Left renal cortex interstitium (tissue), 4 donors: ENCODE measurements at regions not wholly inside any gene's neighbourhood (a gene's known extent, or its start where the extent isn't known, plus 50 kb on each side); places are given as distances from the start of the nearest gene placed in this dataset.

ENCODE experiments used
- DNase-seq, 4 donors: peaks; one replicate each; pipeline ENCODE4 v3.0.0-alpha.2; 2013; ENCODE audit warnings: low read depth in 4 of 4, low spot score in 2 of 4, missing footprints in 1 of 4

DNA sequence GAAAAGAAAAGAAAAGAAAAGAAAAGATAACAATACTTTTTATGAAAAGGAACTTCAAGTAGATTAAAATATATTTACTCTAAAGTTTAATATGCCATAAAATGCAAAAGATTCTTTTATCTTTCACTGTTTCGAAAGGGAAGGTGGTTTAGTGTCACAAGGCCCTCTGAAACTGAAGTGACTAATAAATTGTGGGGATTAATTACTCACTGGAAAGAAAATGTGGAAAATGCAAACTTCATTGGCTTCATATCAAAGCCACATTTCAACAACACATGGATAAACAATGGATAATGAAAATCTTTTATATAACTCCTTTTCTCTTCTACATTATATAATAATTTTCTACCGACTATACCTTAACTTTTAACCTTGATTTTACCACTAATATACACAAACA, 320.5 kb upstream of the RSPO3 start:
- DNase-seq = no peak

DNA sequence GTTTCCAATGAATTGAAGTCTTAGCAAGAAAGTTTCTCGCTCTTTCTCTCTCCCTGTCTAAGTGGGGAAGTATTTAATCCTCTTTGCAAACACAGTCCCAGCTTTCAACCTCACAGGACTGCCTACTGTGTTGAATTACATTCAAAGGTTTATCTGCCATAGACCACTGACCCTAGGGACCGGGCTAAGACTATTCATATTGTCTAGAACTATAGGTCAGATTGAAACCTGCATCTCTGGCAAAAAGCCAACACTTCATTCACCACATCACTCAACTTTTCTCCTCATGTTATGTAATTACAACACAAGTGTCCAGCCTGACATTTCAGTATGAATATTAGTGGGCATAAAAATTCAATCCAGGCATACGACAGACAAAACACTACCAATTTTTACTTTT, 314.7 kb upstream of the RSPO3 start:
- no peak for DNase-seq

GRCh38 chr6:126804332-126805064, 314.0 kb upstream of the RSPO3 start:
- DNase-seq = peak in 2 of 4 donors; percentile 34 to 62

GRCh38 chr6:126805861-126806260, 312.6 kb upstream of the RSPO3 start:
- no peak for DNase-seq

DNA sequence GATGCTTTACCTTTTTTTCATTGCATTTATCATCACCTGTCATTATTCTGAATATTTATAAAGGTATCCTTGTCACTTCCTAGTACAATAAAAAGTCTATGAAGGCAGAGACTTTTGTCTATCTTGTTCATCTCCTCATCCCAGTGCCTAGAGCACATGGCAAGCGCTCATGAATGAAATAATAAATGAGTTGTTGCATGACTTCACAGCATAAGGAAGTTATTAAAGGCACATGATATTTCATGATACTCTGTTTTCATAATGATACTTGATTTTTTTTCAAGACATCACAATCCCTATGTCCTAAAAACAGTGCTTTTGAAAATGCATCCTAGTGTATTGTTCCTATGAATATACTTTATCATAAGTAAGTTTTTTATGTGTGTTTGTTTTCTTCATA, 310.6 kb upstream of the RSPO3 start:
- no peak for DNase-seq

- DNase-seq = no peak
These were observed 307.1 kb upstream of the RSPO3 start for GRCh38 chr6:126811321-126811720.

DNA sequence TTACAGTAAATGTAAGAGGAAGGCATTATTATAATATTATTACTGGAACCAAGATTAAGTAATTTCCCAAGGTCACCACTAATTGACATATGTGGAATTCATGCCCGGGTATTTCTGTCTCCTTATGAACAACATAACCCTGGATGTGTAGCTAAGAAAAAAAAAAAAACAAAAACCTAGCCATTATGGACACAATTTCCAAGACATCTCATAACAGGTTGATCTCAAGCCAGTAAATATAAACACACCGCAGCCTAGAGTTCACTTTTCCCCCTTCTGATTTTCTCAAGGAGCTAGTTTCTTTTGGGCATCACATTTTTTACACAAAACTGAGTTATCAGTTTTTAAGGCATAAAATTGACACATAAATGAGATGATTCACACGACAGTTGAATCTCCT, 306.5 kb upstream of the RSPO3 start:
- no peak for DNase-seq

DNA sequence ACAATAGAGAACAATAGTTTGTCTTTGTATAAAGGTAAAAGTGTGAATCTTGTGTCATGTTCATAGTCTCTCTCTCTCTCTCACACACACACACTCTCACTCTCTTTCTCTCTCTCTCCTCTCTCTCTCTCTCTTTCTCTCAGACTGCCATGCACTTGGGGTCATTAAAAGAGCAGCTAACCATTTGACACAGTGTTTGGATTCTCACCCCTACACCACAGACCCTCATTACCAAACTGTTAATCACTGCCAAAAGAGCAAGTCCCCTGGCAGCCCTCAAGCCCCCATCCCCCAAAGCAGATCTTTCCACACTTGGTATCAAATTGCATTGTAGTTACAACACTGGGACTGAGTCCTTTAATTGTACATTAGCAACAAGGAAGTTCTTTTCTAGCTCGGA, 305.8 kb upstream of the RSPO3 start:
- DNase-seq = peak in 1 of 4 donors; percentile 40

DNA sequence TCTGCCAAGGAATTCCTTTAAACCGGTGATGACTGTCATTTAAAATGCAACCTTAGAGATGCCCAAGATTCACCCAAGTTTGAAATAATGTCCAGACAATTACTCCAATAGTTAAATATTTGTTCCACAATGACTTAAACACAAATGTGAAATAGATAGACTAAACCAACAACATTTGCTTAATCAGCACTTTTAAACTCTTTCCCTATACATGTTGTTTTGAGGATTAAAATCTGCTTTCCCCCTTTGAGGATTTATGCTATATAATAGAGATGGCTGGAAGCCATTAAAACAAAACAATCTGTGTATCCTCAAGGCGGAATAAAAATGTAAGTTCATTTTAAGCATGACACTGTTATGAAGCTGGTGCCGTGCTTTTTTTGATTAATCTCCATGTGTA, 297.8 kb upstream of the RSPO3 start:
- no peak for DNase-seq

DNA sequence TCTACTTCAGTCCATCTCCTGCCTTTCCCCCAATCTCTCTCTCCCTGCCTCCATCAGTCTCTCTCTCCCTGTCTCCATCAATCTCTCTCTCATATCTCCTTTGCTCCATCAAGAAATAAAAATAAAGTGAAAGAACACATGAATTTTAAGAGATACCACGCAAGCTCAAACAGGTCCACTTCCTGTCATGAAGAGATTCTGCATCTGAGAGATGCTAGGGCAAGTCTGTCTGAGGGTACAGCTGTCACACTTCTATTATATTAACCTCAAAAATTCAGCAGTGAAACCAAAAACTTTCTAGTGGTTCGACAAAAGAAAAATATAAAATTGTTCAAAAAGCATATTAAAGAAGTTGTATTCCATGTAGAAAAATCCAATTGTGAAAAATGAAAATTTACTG, 296.8 kb upstream of the RSPO3 start:
- no peak for DNase-seq

DNA sequence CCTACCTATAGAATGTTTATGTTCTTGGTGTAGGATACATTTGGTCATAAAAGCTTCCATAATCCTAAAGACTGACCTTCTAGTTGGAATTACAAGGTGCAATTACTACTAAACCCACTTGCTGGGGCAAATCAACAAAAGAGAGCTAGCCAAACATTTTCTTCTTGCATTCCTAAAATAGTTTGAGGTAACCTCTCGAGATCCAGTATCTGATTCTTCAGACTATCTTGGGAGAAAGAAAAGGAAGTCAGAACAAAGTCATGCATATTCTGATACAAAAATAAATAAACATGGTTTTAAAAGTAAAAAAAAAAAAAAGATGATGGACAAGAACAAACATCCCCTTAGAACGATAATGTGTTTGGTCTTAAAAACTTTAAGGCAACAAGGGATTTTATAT, 294.2 kb upstream of the RSPO3 start:
- no peak for DNase-seq

- DNase-seq = no peak
These were observed 293.7 kb upstream of the RSPO3 start for GRCh38 chr6:126824815-126825214.

DNA sequence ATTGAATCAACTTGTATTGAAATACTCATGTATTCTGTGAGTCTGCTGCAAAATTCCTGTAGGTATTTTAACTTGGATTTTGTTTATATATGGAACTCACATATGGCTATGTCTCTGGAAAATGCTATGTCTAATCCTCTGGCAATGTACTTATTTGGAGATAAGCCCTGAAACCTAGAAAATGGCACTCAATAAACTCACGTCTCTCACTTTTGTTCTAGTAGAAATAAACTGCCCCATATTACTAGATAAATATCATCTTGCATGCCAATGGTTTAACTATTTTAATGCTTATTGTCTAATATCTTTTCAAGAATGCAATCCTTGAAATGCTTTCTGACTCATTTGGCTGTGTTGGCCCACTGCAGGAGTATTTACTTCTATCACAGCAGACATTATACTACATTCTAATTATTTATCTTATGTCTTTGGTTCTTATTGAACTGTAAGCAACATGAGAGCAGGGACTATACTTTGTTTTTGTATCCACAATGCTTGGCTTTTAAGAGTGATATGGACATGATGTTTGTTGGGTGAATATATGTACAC, 292.2 kb upstream of the RSPO3 start:
- no peak for DNase-seq

DNA sequence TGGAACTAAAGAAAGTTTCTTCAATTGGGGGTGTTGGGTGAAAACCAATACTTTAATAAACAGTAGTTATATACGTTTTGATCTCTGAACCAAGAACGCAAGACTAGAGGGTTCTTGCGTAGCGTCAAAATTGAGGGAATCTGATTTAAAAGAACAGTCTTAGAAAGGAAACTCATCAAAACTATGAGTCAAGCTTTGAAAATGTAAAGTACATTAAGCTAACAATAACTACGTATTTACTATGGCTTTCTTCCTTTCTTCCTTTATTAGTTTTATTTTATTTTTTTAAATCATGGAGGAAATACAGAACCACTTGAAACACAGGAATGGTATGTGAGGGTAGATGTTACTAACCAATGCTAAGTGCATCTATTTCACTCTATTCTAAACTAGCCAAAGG, 287.0 kb upstream of the RSPO3 start:
- no peak for DNase-seq

DNA sequence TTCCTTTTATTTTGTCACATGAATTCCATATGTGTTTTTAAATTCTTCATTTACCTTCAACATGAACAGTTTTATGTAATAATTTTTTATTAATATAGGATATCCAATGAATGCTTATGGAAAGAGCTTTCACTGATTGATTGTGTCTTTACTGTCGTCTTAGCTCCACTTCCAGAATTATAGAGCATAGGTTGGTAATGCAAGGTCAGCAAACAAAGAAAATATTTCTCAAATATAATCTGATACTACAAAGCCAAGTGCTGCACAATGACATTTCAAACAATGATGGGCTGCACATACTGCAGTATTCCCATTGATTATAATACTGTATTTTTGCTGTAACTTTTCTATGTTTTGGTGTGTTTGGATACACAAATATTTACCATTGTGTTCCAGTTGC, 275.7 kb upstream of the RSPO3 start:
- no peak for DNase-seq

DNA sequence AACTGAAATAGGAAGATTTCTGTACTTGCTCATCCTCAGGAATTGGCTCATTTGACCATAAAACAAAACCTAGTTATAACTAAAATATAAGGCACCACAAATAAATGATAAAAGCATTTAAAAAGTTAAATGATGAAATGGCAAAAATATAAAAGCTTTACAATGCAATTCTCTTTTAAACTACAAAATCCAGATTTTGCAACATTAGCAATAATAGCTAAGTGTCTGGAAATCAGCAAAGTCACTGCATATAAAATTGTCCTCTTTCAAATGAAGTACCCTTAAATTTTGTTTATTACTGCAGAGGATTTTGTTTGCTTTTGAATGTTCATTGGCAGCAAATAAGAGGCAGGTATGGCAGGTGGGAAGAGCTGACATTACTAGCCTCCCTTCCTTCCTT, 270.4 kb upstream of the RSPO3 start:
- DNase-seq = no peak

DNA sequence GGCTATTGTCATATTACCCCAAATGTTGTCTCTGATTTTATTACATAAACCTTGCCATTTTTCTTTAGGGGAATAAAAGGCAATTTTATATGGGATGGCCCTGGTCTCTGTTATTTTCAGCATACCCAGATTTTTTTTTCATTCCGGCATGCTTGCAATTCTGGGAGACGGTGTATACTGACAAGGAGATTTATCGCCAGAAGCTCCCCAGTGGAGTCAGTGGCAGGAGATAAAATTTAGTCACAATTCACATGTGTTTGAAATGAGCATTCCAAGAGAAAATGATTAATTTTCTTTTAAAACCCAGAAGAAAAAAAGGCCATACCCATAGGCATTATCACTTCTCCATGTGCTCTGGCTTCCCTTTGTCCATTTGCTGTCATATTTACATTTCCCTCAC, 250.8 kb upstream of the RSPO3 start:
- DNase-seq = no peak

DNA sequence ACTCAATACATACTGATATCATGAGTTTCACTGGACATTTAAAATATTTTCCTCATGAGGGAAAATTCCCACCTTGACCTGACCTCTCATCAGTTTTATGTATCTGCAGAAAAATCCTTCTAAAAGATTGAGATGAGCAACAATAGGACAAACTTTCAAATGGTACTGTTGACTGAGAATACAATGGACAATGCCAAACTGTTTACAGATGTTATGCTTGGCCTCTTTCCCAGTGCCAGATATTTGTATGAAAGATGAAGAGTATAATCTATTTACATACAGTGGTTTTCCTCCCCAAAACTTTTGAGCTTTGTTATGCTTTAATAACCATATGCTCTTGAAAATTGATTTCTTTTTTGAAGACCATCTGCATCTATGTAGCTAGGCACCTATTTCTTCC, 245.1 kb upstream of the RSPO3 start:
- no peak for DNase-seq

DNA sequence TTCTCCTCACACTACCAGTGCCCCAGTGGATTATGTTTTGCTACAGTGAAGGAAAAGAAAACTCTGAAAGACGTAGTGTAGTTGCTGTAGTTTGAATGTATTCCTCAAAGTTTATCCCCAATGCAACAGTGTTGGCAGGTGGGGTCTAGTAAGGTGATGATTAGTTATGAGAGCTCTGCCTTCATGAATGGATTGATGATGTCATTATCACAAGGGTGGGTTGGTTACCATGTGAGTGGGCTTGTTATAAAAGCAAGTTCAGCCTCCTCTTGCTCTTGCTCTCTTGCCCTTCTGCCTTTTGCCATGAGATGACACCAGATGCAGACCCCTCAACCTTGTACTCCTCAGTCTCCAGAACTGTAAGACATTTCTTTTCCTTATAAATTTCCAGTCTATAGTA, 244.7 kb upstream of the RSPO3 start:
- DNase-seq = no peak

- DNase-seq = no peak
These were observed 242.0 kb upstream of the RSPO3 start for GRCh38 chr6:126876446-126876845.

DNA sequence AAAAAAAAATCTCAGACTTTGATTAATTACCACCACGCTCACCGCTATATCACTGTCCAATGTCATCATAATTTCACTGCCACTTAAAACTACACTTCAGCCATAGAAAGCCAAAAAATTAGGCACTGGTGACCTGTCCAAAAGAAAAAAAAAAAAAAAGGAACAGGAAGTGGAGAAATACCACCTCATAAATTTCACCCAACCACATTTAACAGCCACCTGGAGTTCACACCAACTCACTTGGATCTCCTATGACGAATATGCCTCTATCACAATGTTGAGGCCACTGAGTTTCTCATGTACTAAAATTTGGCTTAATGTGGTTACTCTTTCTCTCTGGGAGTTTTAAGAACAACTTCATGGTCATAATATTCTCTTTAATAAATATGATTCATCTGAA, 237.5 kb upstream of the RSPO3 start:
- no peak for DNase-seq

DNA sequence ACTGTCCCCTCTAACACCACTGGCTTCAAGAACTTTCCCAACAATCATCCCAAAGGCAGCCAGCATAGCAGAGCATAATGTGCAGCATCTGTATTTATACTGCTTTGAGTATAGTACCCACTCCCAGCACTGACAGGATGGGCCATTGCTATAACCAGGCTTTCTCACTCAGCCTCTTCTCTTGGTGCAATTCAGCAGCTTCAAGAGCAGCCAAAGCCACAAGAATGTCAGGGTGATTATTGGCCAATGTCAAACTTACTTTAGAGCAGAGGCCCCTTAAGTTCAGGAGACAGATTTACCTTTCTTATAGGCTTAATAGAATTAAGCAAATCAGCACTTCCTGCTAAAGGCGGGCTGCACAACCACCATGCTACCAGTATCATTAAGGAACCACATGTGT, 232.4 kb upstream of the RSPO3 start:
- DNase-seq = no peak
